ENCODE measurements at regions not wholly inside any gene's neighbourhood (a gene's known extent, or its start where the extent isn't known, plus 50 kb on each side); places are given as distances from the start of the nearest gene placed in this dataset.

- Histone ChIP-seq H3K27ac (ENCODE audit: low read depth, low read length) (no peak overlapping the region), H3K4me2 (ENCODE audit: low read length) (no peak overlapping the region), H4K20me1 (ENCODE audit: insufficient read depth, low read length) (no peaks in the 10 kb centered on the region), H3K36me3 (ENCODE audit: insufficient read depth, low read length) (no peaks in the 10 kb centered on the region), H3K9me3 (ENCODE audit: insufficient read depth, low read depth, low read length) (no peaks in the 10 kb centered on the region), H3K79me2 (ENCODE audit: insufficient read depth, low read length) (no peaks in the 10 kb centered on the region), H2AFZ (ENCODE audit: low read depth, low read length) (no peak overlapping the region), H3K4me1 (ENCODE audit: insufficient read depth, low read length) (peaks cover 5% of the 10 kb centered on the region), H3K9ac (ENCODE audit: low read length) (no peak overlapping the region), H3K4me3 (ENCODE audit: insufficient read depth, low read depth, low read length) (no peak overlapping the region), H3K27me3 (ENCODE audit: insufficient read depth, low read length) (no peaks in the 10 kb centered on the region)
- Mint-ChIP-seq H3K36me3 (ENCODE audit: low read depth, unreplicated experiment) (no peaks in the 10 kb centered on the region), H3K9me3 (ENCODE audit: unreplicated experiment) (no peaks in the 10 kb centered on the region), H3K27ac (ENCODE audit: unreplicated experiment) (no peak overlapping the region), H3K4me3 (ENCODE audit: unreplicated experiment) (no peak overlapping the region), H3K27me3 (ENCODE audit: low read depth, unreplicated experiment) (no peaks in the 10 kb centered on the region), H3K4me1 (ENCODE audit: low read depth, unreplicated experiment) (peaks cover 3% of the 10 kb centered on the region)
- TF ChIP-seq, protein P1, sequence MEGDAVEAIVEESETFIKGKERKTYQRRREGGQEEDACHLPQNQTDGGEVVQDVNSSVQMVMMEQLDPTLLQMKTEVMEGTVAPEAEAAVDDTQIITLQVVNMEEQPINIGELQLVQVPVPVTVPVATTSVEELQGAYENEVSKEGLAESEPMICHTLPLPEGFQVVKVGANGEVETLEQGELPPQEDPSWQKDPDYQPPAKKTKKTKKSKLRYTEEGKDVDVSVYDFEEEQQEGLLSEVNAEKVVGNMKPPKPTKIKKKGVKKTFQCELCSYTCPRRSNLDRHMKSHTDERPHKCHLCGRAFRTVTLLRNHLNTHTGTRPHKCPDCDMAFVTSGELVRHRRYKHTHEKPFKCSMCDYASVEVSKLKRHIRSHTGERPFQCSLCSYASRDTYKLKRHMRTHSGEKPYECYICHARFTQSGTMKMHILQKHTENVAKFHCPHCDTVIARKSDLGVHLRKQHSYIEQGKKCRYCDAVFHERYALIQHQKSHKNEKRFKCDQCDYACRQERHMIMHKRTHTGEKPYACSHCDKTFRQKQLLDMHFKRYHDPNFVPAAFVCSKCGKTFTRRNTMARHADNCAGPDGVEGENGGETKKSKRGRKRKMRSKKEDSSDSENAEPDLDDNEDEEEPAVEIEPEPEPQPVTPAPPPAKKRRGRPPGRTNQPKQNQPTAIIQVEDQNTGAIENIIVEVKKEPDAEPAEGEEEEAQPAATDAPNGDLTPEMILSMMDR (IDR thresholded peaks at IDR 0.05; ENCODE audit: insufficient read depth, low read depth, low read length), result no peak
- FAIRE-seq (no peak), DNase-seq (ENCODE audit: low read depth) (no peak)
These were observed 209.4 kb upstream of the IL12B start for GRCh38 chr5:159539678-159540077.

DNA sequence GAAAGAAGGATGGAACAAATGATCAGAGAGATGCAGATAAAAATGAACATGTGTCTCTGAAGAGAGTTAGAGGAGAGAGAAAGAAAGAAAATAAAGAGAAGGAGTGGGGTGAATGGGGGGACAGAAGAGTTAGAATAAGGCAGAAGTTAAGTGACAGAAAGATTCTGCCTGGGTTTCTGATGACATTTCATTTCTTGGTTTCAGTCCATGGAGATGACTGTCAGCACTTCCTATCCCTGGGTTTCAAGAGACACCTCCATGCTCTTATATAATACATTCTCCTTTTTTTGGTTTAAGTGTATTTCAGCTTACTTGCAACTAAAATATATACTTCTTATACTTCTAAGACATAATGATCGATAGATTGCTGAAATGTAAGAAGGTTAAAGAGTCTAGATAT lies 213.0 kb upstream of the IL12B start:
- no peak overlapping the region for H2AFZ ChIP-seq (ENCODE audit: low read depth, low read length)
- no peak overlapping the region for H3K4me3 ChIP-seq (ENCODE audit: insufficient read depth, low read depth, low read length)
- H4K20me1 ChIP-seq (ENCODE audit: insufficient read depth, low read length), result no peaks in the 10 kb centered on the region
- H3K36me3 ChIP-seq (ENCODE audit: insufficient read depth, low read length), result no peaks in the 10 kb centered on the region
- no peak for TF ChIP-seq EZH2 (IDR thresholded peaks at IDR 0.05; ENCODE audit: insufficient read depth, low read length)
- TF ChIP-seq, protein P1 (IDR thresholded peaks at IDR 0.05; ENCODE audit: insufficient read depth, low read depth, low read length), result no peak
- Mint-ChIP-seq H3K36me3 (ENCODE audit: low read depth, unreplicated experiment) (peaks cover 1% of the 10 kb centered on the region), H3K9me3 (ENCODE audit: unreplicated experiment) (peaks cover 5% of the 10 kb centered on the region), H3K27ac (ENCODE audit: unreplicated experiment) (no peak overlapping the region), H3K4me1 (ENCODE audit: low read depth, unreplicated experiment) (peaks cover 3% of the 10 kb centered on the region), H3K4me3 (ENCODE audit: unreplicated experiment) (no peak overlapping the region), H3K27me3 (ENCODE audit: low read depth, unreplicated experiment) (peaks cover under 1% of the 10 kb centered on the region)
- no peaks in the 10 kb centered on the region for H3K9me3 ChIP-seq (ENCODE audit: insufficient read depth, low read depth, low read length)
- no peaks in the 10 kb centered on the region for H3K27me3 ChIP-seq (ENCODE audit: insufficient read depth, low read length)
- DNase-seq (ENCODE audit: low read depth) (no peak), FAIRE-seq (no peak)
- no peak overlapping the region for H3K9ac ChIP-seq (ENCODE audit: low read length)
- no peaks in the 10 kb centered on the region for H3K79me2 ChIP-seq (ENCODE audit: insufficient read depth, low read length)
- H3K27ac ChIP-seq (ENCODE audit: low read depth, low read length), result no peak overlapping the region
- no peak overlapping the region for H3K4me2 ChIP-seq (ENCODE audit: low read length)
- peaks cover 5% of the 10 kb centered on the region for H3K4me1 ChIP-seq (ENCODE audit: insufficient read depth, low read length)

- Mint-ChIP-seq H3K27me3 (ENCODE audit: low read depth, unreplicated experiment) (peaks cover 3% of the 10 kb centered on the region), H3K36me3 (ENCODE audit: low read depth, unreplicated experiment) (peaks cover 1% of the 10 kb centered on the region), H3K4me1 (ENCODE audit: low read depth, unreplicated experiment) (peaks cover 3% of the 10 kb centered on the region), H3K27ac (ENCODE audit: unreplicated experiment) (no peak overlapping the region), H3K4me3 (ENCODE audit: unreplicated experiment) (no peak overlapping the region), H3K9me3 (ENCODE audit: unreplicated experiment) (peaks cover 5% of the 10 kb centered on the region)
- Histone ChIP-seq H4K20me1 (ENCODE audit: insufficient read depth, low read length) (no peaks in the 10 kb centered on the region), H3K9ac (ENCODE audit: low read length) (no peak overlapping the region), H3K36me3 (ENCODE audit: insufficient read depth, low read length) (no peaks in the 10 kb centered on the region), H3K27me3 (ENCODE audit: insufficient read depth, low read length) (no peaks in the 10 kb centered on the region), H3K9me3 (ENCODE audit: insufficient read depth, low read depth, low read length) (no peaks in the 10 kb centered on the region), H3K4me3 (ENCODE audit: insufficient read depth, low read depth, low read length) (no peak overlapping the region), H3K27ac (ENCODE audit: low read depth, low read length) (no peak overlapping the region), H2AFZ (ENCODE audit: low read depth, low read length) (no peak overlapping the region), H3K79me2 (ENCODE audit: insufficient read depth, low read length) (no peaks in the 10 kb centered on the region), H3K4me1 (ENCODE audit: insufficient read depth, low read length) (peaks cover 5% of the 10 kb centered on the region), H3K4me2 (ENCODE audit: low read length) (no peak overlapping the region)
- DNase-seq (ENCODE audit: low read depth) (no peak), FAIRE-seq (no peak)
- TF ChIP-seq EZH2 (IDR thresholded peaks at IDR 0.05; ENCODE audit: insufficient read depth, low read length), result no peak
These were observed 214.9 kb upstream of the IL12B start for GRCh38 chr5:159545156-159545555.
